Astrocyte of the cerebellum (primary cell): ENCODE measurements at regions not wholly inside any gene's neighbourhood (a gene's known extent, or its start where the extent isn't known, plus 50 kb on each side); places are given as distances from the start of the nearest gene placed in this dataset.
A peak's percentile ranks its signal among the peaks of the same experiment; 100 is the strongest.

Experiments
- DNase-seq: peaks from one replicate; pipeline ENCODE4 v3.0.0-alpha.2; 2011; ENCODE audit warnings: low read depth
- H3K4me3 ChIP-seq: 2 replicates; pipeline ENCODE4 v1.5.1; 2011; ENCODE audit warnings: mild to moderate bottlenecking, low read depth, low read length, moderate library complexity
- CTCF ChIP-seq: IDR thresholded peaks from 2 replicates; pipeline ENCODE4 v1.5.1; 2012; ENCODE audit warnings: low read length, low read depth, moderate library complexity, mild to moderate bottlenecking; ENCODE audit errors: missing control alignments
- in situ Hi-C: cut with HindIII; loops from 2 replicates; pipeline ENCODE4 v1.10.0; 2017; ENCODE audit warnings: low sequenced_read_pairs

GRCh38 chr15:92714077-92714476 is 58.5 kb upstream of the FAM174B start:
- no peak for DNase-seq
- in situ Hi-C loops: no loop called here
- TF ChIP-seq CTCF: no peak
- peak overlapping the region; percentile 46 for H3K4me3 ChIP-seq

GRCh38 chr15:92714477-92715401 is 59.2 kb upstream of the FAM174B start:
- peak; percentile 76 for TF ChIP-seq CTCF
- DNase-seq: peak; percentile 59
- H3K4me3 ChIP-seq: peak overlapping the region; percentile 46
- in situ Hi-C loops: no loop called here

- peak; percentile 86 for DNase-seq
- H3K4me3 ChIP-seq: no peak overlapping the region
- in situ Hi-C loops: no loop called here
- TF ChIP-seq CTCF: no peak
Observed at GRCh38 chr15:92715758-92716157, 60.2 kb upstream of the FAM174B start.

- no peak for DNase-seq
- no peak for TF ChIP-seq CTCF
- H3K4me3 ChIP-seq: no peak overlapping the region
- in situ Hi-C loops: no loop called here
Observed at GRCh38 chr15:92719021-92719420, 63.4 kb upstream of the FAM174B start.

- no peak for DNase-seq
- in situ Hi-C loops: no loop called here
- H3K4me3 ChIP-seq: no peak overlapping the region
Observed at GRCh38 chr15:92724144-92724543, 68.6 kb upstream of the FAM174B start.

GRCh38 chr15:92725171-92725570 is 69.6 kb upstream of the FAM174B start:
- H3K4me3 ChIP-seq: no peak overlapping the region
- TF ChIP-seq CTCF: no peak
- in situ Hi-C loops: no loop called here
- DNase-seq: no peak

More at GRCh38 chr15:92724144-92724543, 68.6 kb upstream of the FAM174B start:
- no peak for TF ChIP-seq CTCF
